Bronchial epithelial cell (primary cell): ENCODE measurements at regions not wholly inside any gene's neighbourhood (a gene's known extent, or its start where the extent isn't known, plus 50 kb on each side); places are given as distances from the start of the nearest gene placed in this dataset.

ENCODE experiments used
- DNase-seq: peaks from one replicate; pipeline ENCODE4 v3.0.0-alpha.2; 2010; ENCODE audit warnings: low read depth
- FAIRE-seq: peaks from 2 replicates; lab custom pipeline; 2011; peaks lifted over from hg19 to GRCh38; lab: Jason Lieb, UNC
- H3K27me3 ChIP-seq: 2 replicates; pipeline ENCODE4 v1.5.1; 2011; ENCODE audit warnings: low read length; ENCODE audit not compliant: control insufficient read depth, insufficient read depth
- H3K36me3 ChIP-seq: 2 replicates; pipeline ENCODE4 v1.5.1; 2011; ENCODE audit warnings: low read length; ENCODE audit not compliant: control insufficient read depth, insufficient read depth
- H3K4me3 ChIP-seq: 2 replicates; pipeline ENCODE4 v1.5.1; 2011; ENCODE audit warnings: mild to moderate bottlenecking, low read depth, low read length, control low read depth
- TF ChIP-seq, protein P1 (sequence below): IDR thresholded peaks from 2 replicates; pipeline ENCODE4 v1.5.1; 2011; ENCODE audit warnings: mild to moderate bottlenecking, moderate library complexity, low read length, control low read depth, inconsistent platforms; ENCODE audit not compliant: insufficient read depth, severe bottlenecking

DNA sequence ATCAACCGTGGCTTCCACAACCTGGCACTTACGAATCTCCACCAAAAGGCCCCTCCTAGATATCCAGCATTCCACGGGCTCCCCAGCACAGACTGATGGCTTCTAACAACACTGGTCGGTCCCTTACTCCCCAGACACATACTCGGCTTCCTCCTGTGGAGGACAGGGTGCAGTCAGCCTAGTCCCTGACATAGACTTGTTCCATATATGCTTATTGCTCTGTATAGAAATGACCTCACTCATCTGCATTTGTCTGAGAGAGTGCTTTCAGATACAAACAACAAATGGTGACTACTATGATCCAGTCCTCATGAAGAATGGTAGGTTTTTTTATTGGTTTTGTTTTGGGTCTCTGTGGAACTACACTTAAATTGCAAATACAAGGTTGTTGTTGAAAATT is 72.4 kb downstream of the TMEM215 start:
- TF ChIP-seq, protein P1, sequence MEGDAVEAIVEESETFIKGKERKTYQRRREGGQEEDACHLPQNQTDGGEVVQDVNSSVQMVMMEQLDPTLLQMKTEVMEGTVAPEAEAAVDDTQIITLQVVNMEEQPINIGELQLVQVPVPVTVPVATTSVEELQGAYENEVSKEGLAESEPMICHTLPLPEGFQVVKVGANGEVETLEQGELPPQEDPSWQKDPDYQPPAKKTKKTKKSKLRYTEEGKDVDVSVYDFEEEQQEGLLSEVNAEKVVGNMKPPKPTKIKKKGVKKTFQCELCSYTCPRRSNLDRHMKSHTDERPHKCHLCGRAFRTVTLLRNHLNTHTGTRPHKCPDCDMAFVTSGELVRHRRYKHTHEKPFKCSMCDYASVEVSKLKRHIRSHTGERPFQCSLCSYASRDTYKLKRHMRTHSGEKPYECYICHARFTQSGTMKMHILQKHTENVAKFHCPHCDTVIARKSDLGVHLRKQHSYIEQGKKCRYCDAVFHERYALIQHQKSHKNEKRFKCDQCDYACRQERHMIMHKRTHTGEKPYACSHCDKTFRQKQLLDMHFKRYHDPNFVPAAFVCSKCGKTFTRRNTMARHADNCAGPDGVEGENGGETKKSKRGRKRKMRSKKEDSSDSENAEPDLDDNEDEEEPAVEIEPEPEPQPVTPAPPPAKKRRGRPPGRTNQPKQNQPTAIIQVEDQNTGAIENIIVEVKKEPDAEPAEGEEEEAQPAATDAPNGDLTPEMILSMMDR, result no peak
- H3K27me3 ChIP-seq, result no peaks in the 10 kb centered on the region
- FAIRE-seq (no peak), DNase-seq (no peak)
- no peak overlapping the region for H3K4me3 ChIP-seq
- no peaks in the 10 kb centered on the region for H3K36me3 ChIP-seq

DNA sequence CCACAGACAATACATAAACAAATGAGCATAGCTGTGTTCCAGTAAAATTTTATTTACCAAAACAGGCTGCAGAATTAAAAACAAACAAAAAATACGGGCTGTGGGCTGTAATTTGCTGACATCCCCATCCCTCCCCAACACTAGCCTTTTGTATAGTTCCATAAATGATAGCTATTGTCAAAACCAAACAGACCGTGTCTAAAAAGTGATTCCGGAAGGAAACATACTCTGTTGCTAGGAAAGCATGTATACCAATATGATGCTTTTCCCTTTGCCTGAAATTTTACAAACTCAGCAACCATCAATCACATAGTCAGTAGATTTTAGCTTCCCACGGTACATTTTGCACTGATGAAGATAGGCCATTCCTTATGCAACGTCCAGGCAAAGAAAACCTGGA is 80.0 kb downstream of the TMEM215 start:
- DNase-seq (no peak), FAIRE-seq (no peak)
- no peak overlapping the region for H3K4me3 ChIP-seq
- TF ChIP-seq, protein P1, result no peak
- no peaks in the 10 kb centered on the region for H3K36me3 ChIP-seq
- peaks cover 2% of the 10 kb centered on the region for H3K27me3 ChIP-seq

- TF ChIP-seq, protein P1, result no peak
- no peak for FAIRE-seq
- no peak for DNase-seq
- Histone ChIP-seq H3K36me3 (no peaks in the 10 kb centered on the region), H3K27me3 (peaks cover 2% of the 10 kb centered on the region), H3K4me3 (no peak overlapping the region)
These were observed 81.6 kb downstream of the TMEM215 start for GRCh38 chr9:32864971-32865370.

GRCh38 chr9:32866273-32866672 is 82.9 kb downstream of the TMEM215 start:
- H3K4me3 ChIP-seq, result no peak overlapping the region
- TF ChIP-seq, protein P1, result no peak
- DNase-seq (no peak), FAIRE-seq (no peak)
- H3K36me3 ChIP-seq, result no peaks in the 10 kb centered on the region
- H3K27me3 ChIP-seq, result peaks cover 2% of the 10 kb centered on the region

- Histone ChIP-seq H3K36me3 (no peaks in the 10 kb centered on the region), H3K27me3 (peaks cover 2% of the 10 kb centered on the region), H3K4me3 (no peak overlapping the region)
- DNase-seq (no peak), FAIRE-seq (no peak)
- TF ChIP-seq, protein P1, result no peak
These were observed 83.7 kb downstream of the TMEM215 start for GRCh38 chr9:32867026-32867425.

DNA sequence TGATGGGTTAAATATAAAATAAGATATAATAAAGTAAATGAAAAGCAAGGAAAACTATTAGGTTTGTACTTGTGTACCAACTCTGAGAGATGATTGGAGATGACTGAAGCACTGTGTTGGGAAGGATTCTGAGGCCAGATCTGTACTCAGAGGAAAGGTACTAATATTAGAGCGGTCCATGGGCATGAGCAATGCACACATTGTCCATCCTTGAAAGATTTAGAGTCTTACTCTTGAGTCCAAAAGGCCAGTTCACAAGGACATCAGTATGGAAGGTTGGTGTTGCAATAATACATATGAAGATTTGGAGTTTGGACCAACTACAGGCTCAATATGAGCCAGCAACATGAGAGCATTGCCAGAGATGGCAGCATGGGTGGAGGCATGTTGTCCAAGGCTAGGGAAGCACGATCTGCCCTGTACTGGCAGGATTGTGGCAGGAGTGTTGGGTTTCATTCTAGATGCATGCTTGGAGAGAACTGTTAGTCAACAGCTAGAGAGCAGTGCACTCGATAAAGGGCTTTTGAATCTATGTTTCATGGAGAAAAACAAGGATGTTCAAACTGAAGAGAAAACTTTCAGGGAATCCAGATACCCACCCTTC is 84.4 kb downstream of the TMEM215 start:
- no peak for DNase-seq
- Histone ChIP-seq H3K36me3 (no peaks in the 10 kb centered on the region), H3K4me3 (no peak overlapping the region), H3K27me3 (peaks cover 2% of the 10 kb centered on the region)
- FAIRE-seq, result no peak
- TF ChIP-seq, protein P1, result no peak
